Thyroid gland (tissue), 4 donors: ENCODE measurements at regions not wholly inside any gene's neighbourhood (a gene's known extent, or its start where the extent isn't known, plus 50 kb on each side); places are given as distances from the start of the nearest gene placed in this dataset.

Experiments
- CTCF ChIP-seq, 6 experiments: fragments of 200-600 bp in 3 of 6; fragments of 450-650 bp in 3 of 6; sonication (generic) in 3 of 6; IDR thresholded peaks; one replicate each; pipeline ENCODE4 v1.5.1; 2016 to 2019; ENCODE audit warnings: antibody characterized with exemption in 6 of 6, mild to moderate bottlenecking in 2 of 6, inconsistent platforms in 1 of 6, moderate library complexity in 1 of 6
- POLR2A ChIP-seq, 2 donors: fragments of 450-650 bp; IDR thresholded peaks; one replicate each; pipeline ENCODE4 v1.6.1; 2017; ENCODE audit warnings: antibody characterized with exemption in 2 of 2, mild to moderate bottlenecking in 2 of 2, moderate library complexity in 1 of 2

- TF ChIP-seq CTCF (IDR thresholded peaks at IDR 0.05) (no peak), POLR2A (IDR thresholded peaks at IDR 0.05) (no peak)
Measured at GRCh38 chr3:18505056-18505455, 79.9 kb upstream of the SATB1 start.
